DND-41 (cell line): ENCODE measurements at regions not wholly inside any gene's neighbourhood (a gene's known extent, or its start where the extent isn't known, plus 50 kb on each side); places are given as distances from the start of the nearest gene placed in this dataset.

Experiments
- ATAC-seq: fragments of 200-7000 bp; cut with Tn5 transposase; 3 replicates; pipeline ENCODE4 v1.9.1; 2021; ENCODE audit warnings: low read depth; ENCODE audit not compliant: insufficient read depth
- DNase-seq: peaks from one replicate; pipeline ENCODE4 v3.0.0-alpha.2; 2020
- H2AFZ ChIP-seq: 2 replicates; pipeline ENCODE4 v1.6.0; 2012; ENCODE audit warnings: low read depth, low read length
- H3K27ac ChIP-seq: 2 replicates; pipeline ENCODE4 v1.5.1; 2012; ENCODE audit warnings: low read length, inconsistent platforms
- H3K27me3 ChIP-seq: fragments of 200-600 bp; sonication (generic); 2 replicates; pipeline ENCODE4 v1.6.0; 2012; ENCODE audit warnings: low read length, mild to moderate bottlenecking, inconsistent platforms; ENCODE audit not compliant: insufficient read depth, poor library complexity
- H3K36me3 ChIP-seq: 2 replicates; pipeline ENCODE4 v1.5.1; 2012; ENCODE audit warnings: low read length, inconsistent platforms; ENCODE audit not compliant: insufficient read depth
- H3K4me1 ChIP-seq: 2 replicates; pipeline ENCODE4 v1.5.1; 2012; ENCODE audit warnings: mild to moderate bottlenecking, low read length; ENCODE audit not compliant: insufficient read depth
- H3K4me2 ChIP-seq: 2 replicates; pipeline ENCODE4 v1.6.0; 2012; ENCODE audit warnings: mild to moderate bottlenecking, moderate library complexity, low read length, inconsistent platforms; ENCODE audit not compliant: insufficient read depth
- H3K4me3 ChIP-seq, 2 experiments: fragments of 200-600 bp in 1 of 2; shearing (Covaris generic) in 1 of 2; 2 replicates each; pipeline ENCODE4 v1.5.1; 2012 to 2016; ENCODE audit warnings: inconsistent platforms in 2 of 2, low read length in 2 of 2, mild to moderate bottlenecking in 2 of 2, low read depth in 1 of 2, moderate library complexity in 1 of 2
- H3K79me2 ChIP-seq: 2 replicates; pipeline ENCODE4 v1.6.0; 2012; ENCODE audit warnings: low read length, inconsistent platforms; ENCODE audit not compliant: insufficient read depth
- H3K9ac ChIP-seq: 2 replicates; pipeline ENCODE4 v1.6.0; 2012; ENCODE audit warnings: low read depth, mild to moderate bottlenecking, inconsistent platforms, low read length, moderate library complexity
- H3K9me3 ChIP-seq: 2 replicates; pipeline ENCODE4 v1.5.1; 2012; ENCODE audit warnings: low read length, moderate library complexity, mild to moderate bottlenecking, inconsistent platforms; ENCODE audit not compliant: insufficient read depth, severe bottlenecking
- H4K20me1 ChIP-seq: 2 replicates; pipeline ENCODE4 v1.6.0; 2012; ENCODE audit warnings: low read length; ENCODE audit not compliant: insufficient read depth
- EZH2 ChIP-seq: IDR thresholded peaks from 3 replicates; pipeline ENCODE4 v1.6.1; 2012; ENCODE audit warnings: borderline replicate concordance, low read depth, mild to moderate bottlenecking, moderate library complexity, low read length, inconsistent platforms; ENCODE audit not compliant: severe bottlenecking
- TF ChIP-seq, protein P1 (sequence below): IDR thresholded peaks from 2 replicates; pipeline ENCODE4 v1.5.1; 2012; ENCODE audit warnings: borderline replicate concordance, low read length, moderate library complexity, mild to moderate bottlenecking; ENCODE audit not compliant: poor library complexity, severe bottlenecking; ENCODE audit errors: extremely low read depth

GRCh38 chr5:172521338-172521932, 67.1 kb upstream of the SH3PXD2B start:
- Histone ChIP-seq H3K79me2 (no peaks in the 10 kb centered on the region), H3K27ac (no peak overlapping the region), H3K4me3 (no peak overlapping the region), H3K4me2 (no peak overlapping the region), H3K9me3 (peaks cover 8% of the 10 kb centered on the region), H3K27me3 (no peaks in the 10 kb centered on the region), H4K20me1 (no peaks in the 10 kb centered on the region), H3K4me1 (no peaks in the 10 kb centered on the region), H3K9ac (no peak overlapping the region), H2AFZ (no peak overlapping the region), H3K36me3 (no peaks in the 10 kb centered on the region)
- DNase-seq: no peak
- ATAC-seq: no peak
- TF ChIP-seq, protein P1, sequence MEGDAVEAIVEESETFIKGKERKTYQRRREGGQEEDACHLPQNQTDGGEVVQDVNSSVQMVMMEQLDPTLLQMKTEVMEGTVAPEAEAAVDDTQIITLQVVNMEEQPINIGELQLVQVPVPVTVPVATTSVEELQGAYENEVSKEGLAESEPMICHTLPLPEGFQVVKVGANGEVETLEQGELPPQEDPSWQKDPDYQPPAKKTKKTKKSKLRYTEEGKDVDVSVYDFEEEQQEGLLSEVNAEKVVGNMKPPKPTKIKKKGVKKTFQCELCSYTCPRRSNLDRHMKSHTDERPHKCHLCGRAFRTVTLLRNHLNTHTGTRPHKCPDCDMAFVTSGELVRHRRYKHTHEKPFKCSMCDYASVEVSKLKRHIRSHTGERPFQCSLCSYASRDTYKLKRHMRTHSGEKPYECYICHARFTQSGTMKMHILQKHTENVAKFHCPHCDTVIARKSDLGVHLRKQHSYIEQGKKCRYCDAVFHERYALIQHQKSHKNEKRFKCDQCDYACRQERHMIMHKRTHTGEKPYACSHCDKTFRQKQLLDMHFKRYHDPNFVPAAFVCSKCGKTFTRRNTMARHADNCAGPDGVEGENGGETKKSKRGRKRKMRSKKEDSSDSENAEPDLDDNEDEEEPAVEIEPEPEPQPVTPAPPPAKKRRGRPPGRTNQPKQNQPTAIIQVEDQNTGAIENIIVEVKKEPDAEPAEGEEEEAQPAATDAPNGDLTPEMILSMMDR: no peak
- no peak for TF ChIP-seq EZH2

DNA sequence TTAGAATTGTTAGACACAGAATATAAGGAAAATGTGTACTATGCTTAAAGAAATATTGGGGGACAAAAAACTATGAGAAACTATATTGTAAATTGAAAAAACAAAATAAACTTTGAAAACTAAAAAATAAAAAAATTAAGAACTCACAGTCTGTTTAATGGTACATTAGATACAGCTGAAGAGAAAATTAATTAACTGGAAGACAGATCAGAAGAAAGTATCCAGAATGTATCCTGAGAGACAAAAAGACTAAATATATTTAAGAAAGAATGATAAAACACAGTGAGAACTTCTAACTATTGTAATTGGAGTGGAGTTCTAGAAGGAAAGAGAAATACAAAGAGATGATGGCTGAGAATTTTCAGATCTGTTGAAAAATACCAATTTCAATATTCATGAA, 57.6 kb upstream of the SH3PXD2B start:
- H3K4me1 ChIP-seq: no peaks in the 10 kb centered on the region
- no peak overlapping the region for H3K4me2 ChIP-seq
- TF ChIP-seq EZH2: no peak
- TF ChIP-seq, protein P1: no peak
- DNase-seq: no peak
- H3K27ac ChIP-seq: no peak overlapping the region
- no peak overlapping the region for H3K9ac ChIP-seq
- no peaks in the 10 kb centered on the region for H3K79me2 ChIP-seq
- no peaks in the 10 kb centered on the region for H4K20me1 ChIP-seq
- H3K36me3 ChIP-seq: no peaks in the 10 kb centered on the region
- H3K9me3 ChIP-seq: peaks cover 6% of the 10 kb centered on the region
- H3K4me3 ChIP-seq: no peak overlapping the region
- ATAC-seq: no peak
- no peak overlapping the region for H2AFZ ChIP-seq
- H3K27me3 ChIP-seq: no peaks in the 10 kb centered on the region

DNA sequence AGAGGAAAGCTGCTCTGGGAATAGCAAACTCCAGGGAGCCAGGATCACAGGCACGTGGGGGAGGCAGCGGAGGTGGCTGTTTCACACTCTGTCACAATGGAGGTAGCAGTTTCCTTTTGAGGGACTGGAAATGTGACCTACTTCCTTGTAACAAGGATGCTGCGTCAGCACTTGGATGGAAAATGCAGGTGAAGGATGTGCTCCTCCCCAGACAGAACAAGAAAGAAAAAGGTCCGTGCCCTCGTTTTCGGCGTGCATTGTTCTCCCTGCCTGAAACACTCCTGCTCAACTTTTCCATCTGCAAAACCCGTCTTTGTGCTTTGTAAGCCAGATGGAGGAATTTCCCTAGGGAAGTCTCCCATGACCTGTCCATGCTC, 55.1 kb upstream of the SH3PXD2B start:
- Histone ChIP-seq H3K27me3 (no peaks in the 10 kb centered on the region), H3K9ac (no peak overlapping the region), H3K4me3 (no peak overlapping the region), H4K20me1 (no peaks in the 10 kb centered on the region), H2AFZ (no peak overlapping the region), H3K9me3 (peaks cover 6% of the 10 kb centered on the region), H3K27ac (no peak overlapping the region), H3K79me2 (no peaks in the 10 kb centered on the region), H3K4me1 (no peaks in the 10 kb centered on the region), H3K36me3 (no peaks in the 10 kb centered on the region), H3K4me2 (no peak overlapping the region)
- no peak for DNase-seq
- TF ChIP-seq, protein P1: no peak
- no peak for TF ChIP-seq EZH2
- no peak for ATAC-seq
